ENCODE measurements at regions not wholly inside any gene's neighbourhood (a gene's known extent, or its start where the extent isn't known, plus 50 kb on each side); places are given as distances from the start of the nearest gene placed in this dataset.

DNA sequence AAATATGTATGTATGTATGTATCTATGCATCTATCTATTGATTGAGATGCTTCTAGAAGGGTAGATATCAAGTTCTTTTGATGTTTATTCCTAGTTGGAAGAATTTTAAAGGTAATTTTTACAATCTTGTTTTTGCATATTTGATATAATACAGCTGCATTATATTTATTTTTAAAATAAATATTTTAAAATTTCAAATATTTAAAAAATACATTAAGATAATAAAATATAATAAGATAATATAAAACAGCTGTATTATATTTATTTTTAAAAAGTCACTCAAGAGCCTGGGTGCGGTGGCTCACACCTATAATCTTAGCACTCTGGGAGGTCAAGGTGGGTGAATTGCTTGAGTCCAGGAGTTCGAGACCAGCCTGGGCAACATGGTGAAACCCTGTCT lies 92.5 kb downstream of the LIPG start:
- Histone ChIP-seq H3K23ac (ENCODE audit: insufficient read length) (no peak overlapping the region), H3K23me2 (ENCODE audit: low read depth, low read length) (no peaks in the 10 kb centered on the region), H3K36me3 (ENCODE audit: control insufficient read depth in 2 of 4, insufficient read depth in 4 of 4, low read length in 3 of 4) (no peaks in the 10 kb centered on the region), H3K14ac (ENCODE audit: insufficient read length) (no peak overlapping the region), H2BK20ac (ENCODE audit: low read length) (no peak overlapping the region), H3K9me3 (ENCODE audit: insufficient read depth in 2 of 2, low read depth in 1 of 2, low read length in 1 of 2) (no peaks in the 10 kb centered on the region), H3K56ac (replicated peaks; ENCODE audit: insufficient read length, low read depth, low read length) (no peak overlapping the region), H2BK5ac (ENCODE audit: low read depth, low read length) (no peak overlapping the region), H4K91ac (replicated peaks; ENCODE audit: insufficient read length, low read length) (no peak overlapping the region), H2AFZ (ENCODE audit: low read length) (no peak overlapping the region), H3K79me1 (ENCODE audit: low read depth, low read length) (no peaks in the 10 kb centered on the region), H4K20me1 (replicated peaks in 1 of 2; ENCODE audit: control insufficient read depth in 1 of 2, insufficient read depth in 2 of 2, low read length in 2 of 2) (no peaks in the 10 kb centered on the region), H3K4ac (replicated peaks; ENCODE audit: insufficient read length, low read depth, low read length) (no peak overlapping the region), H3K79me2 (ENCODE audit: control insufficient read depth in 1 of 2, insufficient read depth in 2 of 2, low read length in 2 of 2) (no peaks in the 10 kb centered on the region), H3K4me1 (replicated peaks in 1 of 4; ENCODE audit: control insufficient read depth in 3 of 4, insufficient read depth in 4 of 4, low read length in 3 of 4) (peaks cover 0 to 13% (median 4%) of the 10 kb centered on the region in 4 experiments; a peak in 5 of 7 replicates), H2BK12ac (ENCODE audit: low read depth, low read length) (no peak overlapping the region), H4K8ac (ENCODE audit: extremely low read depth, insufficient read depth, low read length) (no peak overlapping the region), H3K18ac (ENCODE audit: extremely low read depth, low read length) (no peak overlapping the region), H3K27me3 (replicated peaks in 1 of 4; ENCODE audit: control insufficient read depth in 3 of 4, extremely low read depth in 1 of 4, insufficient read depth in 3 of 4, low read length in 3 of 4) (no peaks in the 10 kb centered on the region), H3K4me2 (ENCODE audit: insufficient read depth in 1 of 2, low read depth in 2 of 2, low read length in 2 of 2) (no peak overlapping the region), H2AK5ac (ENCODE audit: low read depth, low read length) (no peak overlapping the region), H2BK15ac (ENCODE audit: low read length) (no peak overlapping the region), H2BK120ac (replicated peaks; ENCODE audit: low read depth, low read length) (no peak overlapping the region), H3K4me3 (ENCODE audit: extremely low read depth in 1 of 4, insufficient read depth in 2 of 4, low read depth in 3 of 4, low read length in 4 of 4) (no peak overlapping the region), H3K27ac (ENCODE audit: low read depth, low read length) (no peak overlapping the region), H4K5ac (ENCODE audit: insufficient read length, low read depth, low read length) (no peak overlapping the region), H3K9ac (replicated peaks in 1 of 4; ENCODE audit: extremely low read depth in 1 of 4, low read depth in 3 of 4, low read length in 3 of 4) (no peak overlapping the region)
- no peak for DNase-seq (ENCODE audit: low read depth in 1 of 2, low spot score in 2 of 2)
- CTCF ChIA-PET (ENCODE audit: partially characterized antibody), result no interaction called here
- 97% methylated on average over 2 of the region's 2 CpGs; no CpG with 5 or more reads in 1 of the 2 experiments for WGBS, 2 experiments (ENCODE audit: extremely low coverage in 1 of 2, insufficient coverage in 1 of 2, insufficient read length in 1 of 2, insufficient replicate concordance in 2 of 2, low coverage in 1 of 2, low lambda C conversion rate in 2 of 2, missing lambda C conversion rate in 1 of 2)
- no peak for FAIRE-seq
- POLR2A ChIA-PET (ENCODE audit: partially characterized antibody), result no interaction called here
- TF ChIP-seq KDM1A (IDR thresholded peaks at IDR 0.05; ENCODE audit: borderline replicate concordance, low read length) (no peak), TEAD4 (IDR thresholded peaks at IDR 0.05; ENCODE audit: low read depth, low read length) (no peak), SIN3A (conservative IDR thresholded peaks at IDR 0.05 in 1 of 2, IDR thresholded peaks at IDR 0.05 in 1 of 2; ENCODE audit: low read depth in 1 of 2, low read length in 2 of 2) (no peak), BCL11A (IDR thresholded peaks at IDR 0.05; ENCODE audit: low read depth in 2 of 2, low read length in 2 of 2) (no peak), CEBPB (IDR thresholded peaks at IDR 0.05; ENCODE audit: low read depth, low read length) (no peak), MAFK (IDR thresholded peaks at IDR 0.05; ENCODE audit: low read depth, low read length) (no peak), ZNF274 (IDR thresholded peaks at IDR 0.05; ENCODE audit: borderline replicate concordance, extremely low read depth, low read length) (no peak), NANOG (IDR thresholded peaks at IDR 0.05; ENCODE audit: insufficient read depth, low read depth, low read length, poor library complexity, severe bottlenecking) (no peak), EZH2 (IDR thresholded peaks at IDR 0.05; ENCODE audit: low read depth, low read length, severe bottlenecking) (no peak), CBX8 (IDR thresholded peaks at IDR 0.05; ENCODE audit: borderline replicate concordance, low read depth, low read length) (no peak), RNF2 (IDR thresholded peaks at IDR 0.05; ENCODE audit: borderline replicate concordance, low read depth, low read length, missing control alignments, poor library complexity, severe bottlenecking) (no peak), SRF (IDR thresholded peaks at IDR 0.05; ENCODE audit: low read depth, low read length) (no peak)
- TF ChIP-seq, protein P1, sequence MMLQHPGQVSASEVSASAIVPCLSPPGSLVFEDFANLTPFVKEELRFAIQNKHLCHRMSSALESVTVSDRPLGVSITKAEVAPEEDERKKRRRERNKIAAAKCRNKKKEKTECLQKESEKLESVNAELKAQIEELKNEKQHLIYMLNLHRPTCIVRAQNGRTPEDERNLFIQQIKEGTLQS (IDR thresholded peaks at IDR 0.05; ENCODE audit: insufficient read depth, low read depth, low read length), result no peak
- TF ChIP-seq, protein P2, sequence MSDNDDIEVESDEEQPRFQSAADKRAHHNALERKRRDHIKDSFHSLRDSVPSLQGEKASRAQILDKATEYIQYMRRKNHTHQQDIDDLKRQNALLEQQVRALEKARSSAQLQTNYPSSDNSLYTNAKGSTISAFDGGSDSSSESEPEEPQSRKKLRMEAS (IDR thresholded peaks at IDR 0.05), result no peak

Measured in H1 (cell line).